ENCODE measurements at regions not wholly inside any gene's neighbourhood (a gene's known extent, or its start where the extent isn't known, plus 50 kb on each side); places are given as distances from the start of the nearest gene placed in this dataset.

GRCh38 chr20:62535964-62536363 is 60.2 kb upstream of the GATA5 start:
- Histone ChIP-seq H3K27ac (ENCODE audit: low read depth, low read length, poor library complexity, severe bottlenecking) (no peak overlapping the region), H3K9me2 (ENCODE audit: low read depth, low read length) (no peaks in the 10 kb centered on the region), H3K4me1 (ENCODE audit: insufficient read depth, low read length, severe bottlenecking) (no peaks in the 10 kb centered on the region)

GRCh38 chr20:62536871-62537401 is 61.1 kb upstream of the GATA5 start:
- Histone ChIP-seq H3K27me3 (ENCODE audit: insufficient read depth, low read length) (no peaks in the 10 kb centered on the region; the same call in 1 of the 2 replicates), H3K4me2 (ENCODE audit: low read length) (no peak overlapping the region), H3K36me3 (ENCODE audit: insufficient read depth, low read length) (no peaks in the 10 kb centered on the region), H3K9me3 (ENCODE audit: low read length) (no peaks in the 10 kb centered on the region), H4K20me1 (ENCODE audit: insufficient read depth, low read length) (no peaks in the 10 kb centered on the region), H3K79me2 (ENCODE audit: insufficient read depth, low read length) (no peaks in the 10 kb centered on the region), H3K27ac (ENCODE audit: low read depth, low read length, poor library complexity, severe bottlenecking) (no peak overlapping the region), H3F3A (ENCODE audit: insufficient read depth, low read length) (no peaks in the 10 kb centered on the region), H2AFZ (ENCODE audit: low read length) (no peak overlapping the region), H3K9me2 (ENCODE audit: low read depth, low read length) (no peaks in the 10 kb centered on the region), H3K4me1 (ENCODE audit: insufficient read depth, low read length, severe bottlenecking) (no peaks in the 10 kb centered on the region), H3K4me3 (ENCODE audit: low read depth, low read length, poor library complexity, severe bottlenecking) (no peak overlapping the region), H3K9ac (ENCODE audit: low read length) (no peak overlapping the region)
- TF ChIP-seq CTCF (IDR thresholded peaks at IDR 0.05; ENCODE audit: low read length), result no peak
- TF ChIP-seq EZH2 (IDR thresholded peaks at IDR 0.05; ENCODE audit: borderline replicate concordance, low read length), result no peak

More at GRCh38 chr20:62535964-62536363, 60.2 kb upstream of the GATA5 start:
- no peak overlapping the region for H2AFZ ChIP-seq (ENCODE audit: low read length)
- H3F3A ChIP-seq (ENCODE audit: insufficient read depth, low read length), result no peaks in the 10 kb centered on the region
- no peak overlapping the region for H3K4me3 ChIP-seq (ENCODE audit: low read depth, low read length, poor library complexity, severe bottlenecking)
- no peaks in the 10 kb centered on the region; the same call in 1 of the 2 replicates for H3K27me3 ChIP-seq (ENCODE audit: insufficient read depth, low read length)
- TF ChIP-seq CTCF (IDR thresholded peaks at IDR 0.05; ENCODE audit: low read length), result no peak
- TF ChIP-seq EZH2 (IDR thresholded peaks at IDR 0.05; ENCODE audit: borderline replicate concordance, low read length), result no peak
- no peak overlapping the region for H3K9ac ChIP-seq (ENCODE audit: low read length)
- H3K79me2 ChIP-seq (ENCODE audit: insufficient read depth, low read length), result no peaks in the 10 kb centered on the region
- H3K4me2 ChIP-seq (ENCODE audit: low read length), result no peak overlapping the region
- H3K36me3 ChIP-seq (ENCODE audit: insufficient read depth, low read length), result no peaks in the 10 kb centered on the region
- no peaks in the 10 kb centered on the region for H4K20me1 ChIP-seq (ENCODE audit: insufficient read depth, low read length)
- no peaks in the 10 kb centered on the region for H3K9me3 ChIP-seq (ENCODE audit: low read length)

GRCh38 chr20:62537649-62538292 is 62.0 kb upstream of the GATA5 start:
- Histone ChIP-seq H3K9me3 (ENCODE audit: low read length) (no peaks in the 10 kb centered on the region), H3K79me2 (ENCODE audit: insufficient read depth, low read length) (no peaks in the 10 kb centered on the region), H2AFZ (ENCODE audit: low read length) (no peak overlapping the region), H3K27me3 (ENCODE audit: insufficient read depth, low read length) (no peaks in the 10 kb centered on the region; the same call in 1 of the 2 replicates), H3K4me1 (ENCODE audit: insufficient read depth, low read length, severe bottlenecking) (no peaks in the 10 kb centered on the region), H4K20me1 (ENCODE audit: insufficient read depth, low read length) (no peaks in the 10 kb centered on the region), H3K9me2 (ENCODE audit: low read depth, low read length) (no peaks in the 10 kb centered on the region), H3K27ac (ENCODE audit: low read depth, low read length, poor library complexity, severe bottlenecking) (no peak overlapping the region), H3K9ac (ENCODE audit: low read length) (no peak overlapping the region), H3K4me2 (ENCODE audit: low read length) (no peak overlapping the region), H3K36me3 (ENCODE audit: insufficient read depth, low read length) (no peaks in the 10 kb centered on the region), H3F3A (ENCODE audit: insufficient read depth, low read length) (no peaks in the 10 kb centered on the region), H3K4me3 (ENCODE audit: low read depth, low read length, poor library complexity, severe bottlenecking) (no peak overlapping the region)
- no peak for TF ChIP-seq EZH2 (IDR thresholded peaks at IDR 0.05; ENCODE audit: borderline replicate concordance, low read length)
- no peak for TF ChIP-seq CTCF (IDR thresholded peaks at IDR 0.05; ENCODE audit: low read length)
